Endothelial cell of hepatic sinusoid (primary cell): ENCODE measurements at regions not wholly inside any gene's neighbourhood (a gene's known extent, or its start where the extent isn't known, plus 50 kb on each side); places are given as distances from the start of the nearest gene placed in this dataset.

Experiments
- in situ Hi-C: cut with HindIII; loops from 2 replicates; pipeline ENCODE4 v1.10.0; 2017; ENCODE audit warnings: low sequenced_read_pairs

DNA sequence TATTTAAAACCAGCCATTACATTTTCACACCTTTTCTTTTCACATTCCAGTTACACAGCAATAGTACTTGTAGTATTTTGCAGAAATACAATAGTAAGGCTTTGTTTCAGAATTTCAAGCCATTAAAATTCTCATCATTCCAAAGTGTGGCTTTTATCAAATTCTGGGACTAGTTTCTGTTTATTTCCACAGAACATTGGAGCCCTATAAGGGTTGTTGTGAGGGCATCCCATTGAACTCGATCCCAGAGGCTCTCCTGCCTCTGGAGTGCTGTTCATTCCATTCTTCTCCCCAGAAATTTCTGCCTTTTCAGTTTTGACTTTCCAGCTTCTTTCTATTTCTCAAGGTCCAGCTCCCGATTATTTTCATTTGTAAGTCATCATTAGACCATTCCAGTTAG is 645.5 kb downstream of the ADGRL2 start:
- in situ Hi-C loops: no loop called here

DNA sequence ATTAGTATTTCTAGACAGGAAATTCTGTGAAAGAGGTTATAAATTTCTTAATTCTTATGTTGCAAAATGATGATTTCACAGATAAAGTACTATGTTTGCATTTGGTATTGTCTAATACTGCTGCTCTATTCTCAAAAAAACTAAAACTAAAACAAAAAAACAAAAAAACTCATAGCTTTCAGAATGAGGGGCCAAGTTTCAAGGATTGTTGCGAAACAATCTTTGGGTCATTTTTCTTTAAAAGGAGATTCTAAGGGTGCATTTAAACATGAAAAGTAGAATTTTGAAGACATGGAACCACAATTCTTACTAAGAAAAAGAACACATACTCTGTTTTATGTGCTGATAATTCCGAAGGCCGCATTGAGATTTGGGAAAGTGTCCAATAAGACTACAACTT is 645.1 kb downstream of the ADGRL2 start:
- in situ Hi-C loops: no loop called here

DNA sequence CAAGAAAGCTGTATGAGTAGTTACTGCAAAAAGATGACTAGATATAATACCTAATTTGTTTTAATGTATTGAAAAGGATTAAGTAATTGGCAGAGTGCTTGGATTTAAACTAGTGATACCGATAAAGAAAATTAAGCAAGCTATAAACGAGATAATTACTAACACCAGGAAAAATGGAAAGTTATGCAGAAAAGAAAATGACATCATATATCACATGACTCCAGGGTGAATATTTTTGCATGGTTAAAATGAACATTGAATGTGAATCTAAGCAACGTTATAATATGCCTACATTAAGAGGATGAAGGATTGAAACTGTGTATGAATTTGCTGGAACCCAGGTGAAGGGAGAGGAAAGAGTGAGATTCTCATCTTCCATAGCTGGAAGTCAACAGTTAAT is 644.4 kb downstream of the ADGRL2 start:
- in situ Hi-C loops: no loop called here

DNA sequence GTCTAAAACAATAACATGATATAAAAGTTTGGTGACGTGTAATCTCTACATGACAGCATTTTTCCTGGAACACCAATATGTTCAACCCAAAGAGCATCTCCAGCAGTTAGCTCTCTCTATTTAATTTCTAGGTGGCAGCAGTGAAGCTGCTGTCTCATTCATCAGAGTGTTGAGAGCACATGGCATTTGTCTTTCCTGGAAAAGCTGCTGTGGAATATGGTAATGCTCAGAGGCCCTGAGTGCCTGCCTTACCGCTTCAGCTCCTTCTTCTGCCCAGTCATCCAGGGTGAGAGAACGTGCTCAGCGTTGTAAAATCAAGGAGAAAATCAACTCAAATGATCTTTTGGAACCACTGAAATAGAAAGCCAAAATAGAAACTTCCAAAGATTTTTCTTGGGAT is 640.7 kb downstream of the ADGRL2 start:
- in situ Hi-C loops: no loop called here

DNA sequence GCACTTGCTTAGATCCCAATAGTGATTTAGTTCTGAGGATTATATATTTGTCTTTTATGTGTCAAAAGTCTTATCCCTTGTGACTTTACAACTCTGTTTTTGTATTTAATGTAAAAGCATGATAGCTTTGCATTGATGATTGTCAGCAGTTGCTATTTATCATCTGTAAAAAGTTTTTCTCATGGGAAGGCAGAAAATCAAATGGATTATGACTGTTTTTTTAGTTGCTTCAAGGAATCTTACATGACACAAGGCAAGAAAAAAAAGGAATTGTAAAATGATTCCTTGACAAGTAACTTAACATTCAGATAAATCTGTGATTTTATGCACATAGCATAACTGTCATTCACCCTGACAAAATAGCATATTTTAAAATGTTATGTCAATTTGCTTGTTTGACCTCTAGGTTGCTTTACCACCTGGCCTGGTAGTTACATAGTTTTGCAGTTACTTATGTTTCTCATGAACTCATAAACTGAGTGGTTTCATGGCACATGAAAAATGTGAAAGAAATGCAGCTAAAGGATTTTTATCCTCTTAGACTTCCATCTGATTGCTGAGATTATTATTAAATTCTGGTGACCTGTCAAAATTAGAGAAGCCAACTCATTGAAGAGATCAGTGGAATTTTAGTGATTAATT is 622.6 kb downstream of the ADGRL2 start:
- in situ Hi-C loops: no loop called here

DNA sequence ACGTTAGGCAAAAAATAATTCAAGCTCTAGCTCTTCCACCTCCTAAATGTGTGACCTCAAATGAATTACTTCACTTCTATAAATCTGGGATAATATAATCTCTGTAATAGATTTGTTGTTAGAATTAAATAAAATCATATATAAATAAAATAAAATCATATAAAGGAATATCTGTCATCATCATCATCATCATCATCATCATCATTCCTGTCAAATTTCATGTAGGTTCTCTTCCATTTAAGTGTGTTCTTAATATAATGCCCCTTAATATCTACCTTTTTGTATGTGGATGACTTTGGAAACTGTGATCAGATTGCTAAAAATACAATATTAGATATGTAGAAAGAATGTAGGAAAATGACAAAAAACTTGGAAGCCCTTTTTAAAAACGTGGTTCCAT is 621.0 kb downstream of the ADGRL2 start:
- in situ Hi-C loops: no loop called here

DNA sequence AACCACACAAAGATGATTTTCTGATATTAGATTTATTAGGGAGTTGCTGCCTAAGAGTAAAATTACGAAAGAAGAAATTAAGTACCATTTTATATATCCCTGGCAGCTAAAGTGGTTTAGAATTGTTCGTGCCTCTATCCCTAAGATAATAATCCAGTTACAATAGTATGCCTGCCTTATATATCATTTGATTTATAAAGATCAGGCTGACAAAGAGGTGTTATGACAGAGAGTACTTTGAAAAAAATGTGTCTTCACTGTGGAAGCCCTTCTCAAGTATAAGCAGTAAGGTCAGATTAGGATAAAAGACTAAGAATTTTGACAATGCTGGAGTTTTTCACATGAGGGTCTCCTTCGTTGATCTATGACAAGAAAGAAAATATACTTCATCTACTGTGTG is 619.9 kb downstream of the ADGRL2 start:
- in situ Hi-C loops: no loop called here

DNA sequence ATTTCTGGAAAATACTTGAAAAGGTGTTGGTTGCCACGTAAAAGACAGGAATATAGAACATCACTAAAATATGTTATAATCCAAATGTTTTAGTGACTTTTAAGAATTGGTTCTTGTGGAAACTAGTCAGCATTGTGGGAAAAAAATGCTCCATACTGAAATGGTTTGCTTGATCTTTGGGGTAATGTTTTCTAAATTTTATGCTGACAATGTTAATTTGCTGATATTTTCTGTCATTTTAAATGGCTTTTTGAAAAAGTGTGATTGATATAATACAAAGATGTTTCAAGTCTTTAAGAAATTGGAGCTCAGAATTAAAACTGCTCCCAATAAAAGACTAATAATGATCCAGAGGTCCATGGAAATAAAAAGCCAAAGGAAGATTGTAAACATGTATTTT is 610.9 kb downstream of the ADGRL2 start:
- in situ Hi-C loops: no loop called here

DNA sequence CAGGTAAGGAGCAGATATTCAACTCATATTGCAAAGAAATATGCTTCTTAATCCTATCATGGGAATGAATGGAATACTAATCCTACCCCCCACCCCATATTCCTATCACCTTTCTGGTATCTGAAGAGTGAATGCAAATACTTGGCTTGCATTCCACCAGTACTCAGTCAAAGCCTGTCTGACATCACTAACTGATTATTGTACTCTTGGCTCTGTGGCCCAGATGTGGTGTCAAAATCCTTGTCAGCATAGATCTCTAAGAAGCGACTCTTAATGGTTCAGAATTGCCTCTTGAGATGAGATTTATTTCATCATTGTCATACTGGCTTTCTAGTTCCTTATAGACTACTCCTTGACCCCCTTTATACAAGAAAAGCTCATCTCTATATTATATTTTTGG is 604.6 kb downstream of the ADGRL2 start:
- in situ Hi-C loops: no loop called here

DNA sequence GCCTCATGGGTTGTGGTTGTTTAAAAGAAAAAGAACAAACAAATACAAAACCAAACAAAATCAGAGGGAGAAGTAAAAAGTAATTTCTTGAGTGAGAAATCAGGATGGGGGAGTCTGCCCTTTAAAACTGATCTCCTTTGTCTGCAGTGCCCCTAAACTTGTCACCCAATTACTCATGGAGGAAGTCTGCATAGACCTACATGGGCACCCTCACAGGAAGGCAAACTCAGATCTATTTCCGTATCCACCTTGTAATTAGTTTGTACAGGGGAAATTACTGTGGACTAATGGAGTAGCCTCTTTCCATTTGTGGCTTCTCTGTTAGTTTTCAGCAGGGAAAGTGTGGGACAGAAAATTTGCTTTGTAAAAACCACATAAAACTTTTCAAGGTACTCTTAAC is 600.4 kb downstream of the ADGRL2 start:
- in situ Hi-C loops: no loop called here

DNA sequence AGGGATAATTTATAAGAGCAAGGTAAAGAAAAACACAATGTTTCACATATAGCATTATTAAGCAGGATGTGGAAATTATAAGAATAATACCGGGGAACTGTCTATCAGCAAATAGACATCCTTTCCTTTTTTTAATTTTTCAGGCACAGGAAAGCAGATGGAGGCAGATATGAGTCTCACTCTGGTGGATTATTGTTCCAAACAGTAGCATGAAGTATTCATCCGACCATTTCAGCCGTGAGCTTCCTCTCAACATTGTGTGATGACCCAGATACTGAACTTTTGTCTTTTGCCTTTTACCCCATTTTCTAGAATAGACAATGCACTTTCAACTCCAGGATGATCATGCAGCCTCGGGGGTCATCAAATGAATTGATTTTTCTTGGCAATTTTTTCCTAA is 599.8 kb downstream of the ADGRL2 start:
- in situ Hi-C loops: no loop called here

DNA sequence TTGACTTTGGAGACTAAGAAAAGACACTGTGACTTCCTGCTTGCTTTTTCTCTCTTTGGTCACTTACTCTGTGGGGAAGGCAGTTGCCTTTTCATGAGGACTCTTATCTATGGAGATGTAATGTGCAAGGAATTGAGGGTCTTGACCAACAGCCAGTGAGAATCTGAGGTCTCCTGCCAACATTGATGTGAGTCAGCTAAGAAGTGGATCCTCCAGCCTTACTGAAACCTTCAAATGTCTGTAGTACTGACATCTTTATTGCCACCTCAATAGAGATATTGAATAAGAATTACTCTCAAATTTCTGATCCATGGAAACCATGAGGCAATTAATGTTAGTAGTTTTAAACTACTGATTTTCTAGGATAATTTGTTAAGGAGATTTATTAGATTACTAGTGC is 598.4 kb downstream of the ADGRL2 start:
- in situ Hi-C loops: no loop called here

DNA sequence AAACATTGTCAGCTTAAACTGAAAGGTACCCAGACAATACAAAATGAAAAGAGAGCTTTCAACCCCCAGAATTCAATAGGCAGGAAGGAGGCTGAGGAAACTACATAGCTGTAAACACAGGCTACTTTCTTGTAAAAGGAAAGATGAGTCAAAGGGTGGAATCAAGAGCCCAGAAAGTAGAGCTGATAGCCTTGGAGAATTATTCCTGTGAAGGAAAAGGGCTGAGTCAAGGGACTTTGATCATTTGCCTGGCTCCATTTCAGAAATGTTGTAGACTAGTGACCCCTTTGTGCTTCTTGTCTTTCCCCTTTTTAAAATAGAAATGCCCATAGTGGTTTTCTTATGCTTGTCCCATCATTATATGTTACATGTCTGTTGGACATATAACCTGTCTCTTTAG is 597.6 kb downstream of the ADGRL2 start:
- in situ Hi-C loops: no loop called here

DNA sequence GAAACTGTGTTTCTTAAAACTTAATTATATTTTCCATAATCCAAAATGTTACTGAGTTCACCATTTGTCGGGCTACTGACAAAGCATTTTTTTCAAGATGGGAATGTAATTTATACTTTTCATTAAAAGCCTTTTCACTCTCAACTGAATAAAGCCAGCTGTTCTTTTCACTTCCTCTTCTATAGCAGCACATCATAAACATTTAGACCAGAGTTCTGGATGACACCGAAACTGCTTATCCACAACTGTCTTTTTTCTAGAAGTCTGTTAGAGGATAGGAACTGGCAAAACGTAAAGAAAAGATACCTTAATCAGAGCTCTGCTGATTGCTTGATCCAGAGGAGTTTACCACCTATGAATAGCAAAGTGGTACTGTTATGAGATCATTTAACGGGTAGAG is 594.7 kb downstream of the ADGRL2 start:
- in situ Hi-C loops: no loop called here

DNA sequence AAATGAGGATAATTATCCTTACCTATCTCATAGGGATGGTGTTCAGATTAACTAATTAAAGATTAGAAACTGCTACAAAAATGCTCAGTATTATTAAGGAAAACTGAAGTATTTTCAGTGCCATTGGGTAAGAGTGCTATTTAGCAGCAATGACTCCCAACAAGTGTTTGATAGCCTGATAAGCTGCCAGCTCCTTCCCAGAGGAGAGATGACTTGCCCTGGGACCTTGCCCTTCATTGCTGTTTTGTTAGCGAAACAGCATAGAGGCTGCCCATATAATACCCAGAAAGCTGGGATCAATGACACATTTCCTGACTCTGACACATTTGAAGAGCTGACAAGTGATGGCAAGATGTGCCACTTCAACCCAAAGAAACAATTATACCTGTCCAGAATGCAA is 592.2 kb downstream of the ADGRL2 start:
- in situ Hi-C loops: no loop called here

DNA sequence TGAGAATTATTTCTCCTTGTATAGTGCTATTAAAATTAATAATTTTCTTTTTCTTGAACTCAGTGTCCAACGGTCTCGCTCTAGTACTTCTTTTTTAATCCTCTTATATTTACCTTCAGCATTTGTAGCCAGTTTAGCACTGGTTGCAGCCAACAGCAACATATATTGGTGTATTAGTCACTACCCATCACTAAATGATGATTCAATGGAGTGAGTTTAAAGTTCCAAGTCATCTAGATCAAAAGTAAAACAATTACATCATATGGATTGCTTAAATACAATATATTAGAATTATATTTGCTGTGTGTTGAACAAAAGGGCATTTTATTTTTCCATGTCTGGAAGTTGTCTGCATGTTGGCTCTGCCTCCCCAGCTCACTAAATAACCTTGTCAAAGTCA is 591.8 kb downstream of the ADGRL2 start:
- in situ Hi-C loops: no loop called here

DNA sequence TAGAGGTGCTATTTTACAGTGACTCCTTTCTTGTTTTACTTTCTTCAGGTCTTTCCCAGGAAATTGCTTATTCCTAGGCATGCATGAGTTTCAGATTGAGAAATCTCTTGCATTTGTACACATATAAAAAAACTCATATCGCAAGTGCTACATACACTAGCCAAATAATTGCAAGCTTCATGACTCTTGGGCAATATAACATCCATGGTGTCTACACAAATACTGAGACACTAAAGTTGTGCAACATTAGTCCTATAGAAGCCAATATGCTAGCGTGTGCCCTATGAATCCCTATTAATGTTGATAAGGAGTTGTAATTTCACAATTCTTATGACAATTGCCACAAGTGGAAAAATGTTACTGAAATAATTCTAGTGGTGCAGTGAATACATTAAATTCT is 591.0 kb downstream of the ADGRL2 start:
- in situ Hi-C loops: no loop called here

DNA sequence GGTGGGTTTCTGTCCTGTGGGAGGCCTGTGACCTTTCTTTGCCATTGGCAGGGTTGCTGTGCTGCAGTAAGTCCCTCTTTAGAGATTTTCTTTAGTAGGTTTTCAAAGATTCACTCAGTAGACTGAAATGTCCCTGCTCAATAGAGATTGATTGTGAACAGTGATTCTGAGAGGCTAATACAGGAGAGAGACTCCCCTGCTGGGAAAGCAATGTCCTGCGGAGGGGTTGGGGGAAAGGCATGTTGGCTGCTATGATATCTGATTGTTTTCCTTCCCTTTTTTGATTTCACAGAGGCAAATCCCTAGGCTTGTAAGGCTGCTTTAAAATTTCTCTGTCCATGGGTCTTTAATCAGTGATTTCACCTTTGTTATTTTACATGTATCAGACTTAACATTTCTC is 589.9 kb downstream of the ADGRL2 start:
- in situ Hi-C loops: no loop called here

DNA sequence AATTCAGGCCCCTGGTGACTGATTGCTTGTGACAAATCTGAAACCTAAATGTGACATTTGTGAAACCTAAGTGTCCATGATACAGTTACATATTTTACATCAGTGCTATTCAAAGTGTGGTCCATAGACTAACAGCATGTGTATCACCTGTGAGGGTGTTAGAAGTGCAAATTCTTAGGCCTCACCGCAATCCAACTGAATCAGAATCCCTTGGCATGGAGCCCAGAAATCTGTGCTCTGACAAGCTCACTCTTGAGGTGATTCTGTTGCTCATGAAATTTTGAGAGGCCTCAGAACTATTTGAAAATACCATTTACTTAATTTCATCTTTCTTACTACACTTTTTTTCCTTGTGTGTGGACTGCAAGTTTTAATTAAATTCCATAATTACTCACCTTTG is 587.9 kb downstream of the ADGRL2 start:
- in situ Hi-C loops: no loop called here

DNA sequence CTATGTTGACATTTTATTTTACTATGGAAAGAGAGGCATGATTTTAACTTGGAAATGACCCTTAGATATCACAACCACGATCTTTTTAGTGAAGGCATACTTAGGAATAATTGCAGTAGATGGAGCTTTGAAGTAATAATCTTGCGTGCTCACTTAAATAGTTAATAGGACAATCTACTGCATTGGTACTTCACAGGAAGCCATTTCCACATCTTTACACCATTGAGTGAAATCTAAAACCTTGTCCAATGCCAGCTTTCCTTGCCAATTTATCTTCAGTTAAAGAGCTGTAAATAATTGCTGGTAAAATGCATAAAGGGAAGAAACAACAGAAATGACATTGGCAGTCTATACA is 586.3 kb downstream of the ADGRL2 start:
- in situ Hi-C loops: no loop called here

DNA sequence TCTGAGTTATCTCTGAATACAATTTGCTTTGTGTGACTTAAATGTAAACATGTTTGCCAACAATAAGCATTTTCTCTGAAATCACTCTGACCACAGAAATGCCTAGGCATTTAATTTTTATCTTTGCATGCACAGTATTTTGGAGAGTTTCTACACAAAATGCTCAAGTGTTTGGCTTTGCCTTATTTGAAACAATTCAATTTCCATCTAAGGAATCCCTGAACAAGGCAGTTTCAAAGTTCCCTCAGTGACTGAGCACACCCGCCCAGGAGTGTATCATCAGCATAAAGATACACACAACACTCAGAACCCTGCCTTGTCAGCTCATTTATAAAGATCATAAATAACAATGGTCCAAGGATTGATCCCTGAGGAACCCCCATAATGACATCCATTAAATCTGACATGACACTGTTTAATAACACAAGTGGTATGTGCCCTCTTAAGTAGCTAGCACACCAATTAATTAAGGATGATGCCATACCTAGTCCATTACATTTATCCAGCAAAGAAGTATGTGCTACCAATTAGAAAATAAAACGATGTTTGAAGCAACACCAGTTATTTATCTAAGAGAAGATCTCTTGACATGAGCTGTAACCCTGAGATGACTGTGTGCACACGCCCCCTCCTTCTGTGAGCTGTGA is 585.8 kb downstream of the ADGRL2 start:
- in situ Hi-C loops: no loop called here

DNA sequence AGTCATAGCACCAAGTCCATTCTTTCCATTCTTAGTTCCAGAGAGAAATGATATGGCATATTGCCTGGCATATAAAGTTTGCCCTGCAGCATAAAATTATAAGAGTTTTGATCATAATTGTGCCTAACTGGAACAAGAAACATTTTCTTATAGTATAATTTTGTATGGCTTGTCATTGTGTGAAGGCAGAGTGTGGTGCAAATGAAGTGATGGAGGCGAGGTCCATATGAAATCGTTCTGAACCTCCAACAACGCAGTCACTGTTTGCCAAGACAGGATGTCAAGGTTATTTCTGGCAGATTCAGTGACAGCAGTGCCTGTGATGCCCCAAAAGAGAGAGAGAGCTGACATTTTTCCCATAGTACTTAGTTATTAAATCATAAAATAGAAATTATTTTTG is 584.0 kb downstream of the ADGRL2 start:
- in situ Hi-C loops: no loop called here

DNA sequence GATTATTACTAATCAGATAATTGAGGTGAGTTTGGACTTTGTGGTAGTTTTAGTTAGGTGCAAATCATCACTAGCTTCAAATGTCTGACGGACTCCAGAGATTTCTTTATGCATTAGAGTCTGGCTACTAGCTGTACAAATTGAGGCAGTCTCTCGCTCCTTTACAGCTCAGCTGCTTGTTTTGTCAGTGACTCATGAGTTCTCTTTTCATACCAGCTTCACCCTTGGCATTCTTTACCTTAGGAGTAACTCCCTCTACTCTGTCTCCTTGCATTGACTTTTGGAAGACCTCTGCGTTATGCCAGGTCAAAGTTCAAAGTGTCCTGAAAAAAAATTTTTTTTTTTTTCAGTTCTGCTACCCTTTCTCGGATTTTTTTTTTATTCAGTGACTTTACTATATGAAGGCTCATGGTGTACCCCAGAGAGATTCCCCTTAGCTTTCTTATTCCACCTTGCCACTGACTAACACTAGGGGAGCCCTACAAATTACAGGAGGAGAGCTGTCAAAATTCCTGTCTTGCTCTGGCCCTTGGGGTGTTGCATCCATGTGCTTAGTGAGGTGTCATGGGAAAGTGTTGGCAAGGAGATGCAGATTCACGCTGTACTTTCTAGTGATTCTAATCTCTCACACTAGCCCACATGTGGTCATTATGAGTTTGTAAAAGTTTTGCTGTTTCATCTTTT is 576.6 kb downstream of the ADGRL2 start:
- in situ Hi-C loops: no loop called here
